Stimulated activated CD4-positive, alpha-beta T cell treated with anti-CD3 and anti-CD28 coated beads, Interleukin-12 subunit alpha, Interleukin-12 subunit beta, amount 100 ng/mL, for 24 hours (primary cell): ENCODE measurements at regions not wholly inside any gene's neighbourhood (a gene's known extent, or its start where the extent isn't known, plus 50 kb on each side); places are given as distances from the start of the nearest gene placed in this dataset.
"Not testable (repeated sequence)": the region's sequence is repeated elsewhere in the genome, so short reads cannot be mapped to it uniquely, and the experiment has no call there.

ENCODE experiments used
- DNase-seq, 2 experiments: peaks; one replicate each; pipeline ENCODE4 v3.0.0-alpha.2; 2020; ENCODE audit warnings: low read depth in 2 of 2

GRCh38 chr11:8772571-8773519 lies 90.3 kb downstream of the RPL27A start:
- no peak for DNase-seq

- DNase-seq: no peak
These were observed 91.4 kb downstream of the RPL27A start for GRCh38 chr11:8773916-8774539.

GRCh38 chr11:8774916-8775315 lies 92.3 kb downstream of the RPL27A start:
- DNase-seq: not testable (repeated sequence)

- DNase-seq: no peak
These were observed 92.7 kb downstream of the RPL27A start for GRCh38 chr11:8775332-8775731.

- DNase-seq: no peak
These were observed 93.1 kb downstream of the RPL27A start for GRCh38 chr11:8775734-8776133.

GRCh38 chr11:8776209-8776608 lies 93.6 kb downstream of the RPL27A start:
- no peak for DNase-seq

- DNase-seq: no peak
These were observed 95.5 kb downstream of the RPL27A start for GRCh38 chr11:8777907-8778767.

- no peak for DNase-seq
These were observed 96.5 kb downstream of the RPL27A start for GRCh38 chr11:8779107-8779506.

GRCh38 chr11:8779732-8780131 lies 97.1 kb downstream of the RPL27A start:
- DNase-seq: no peak

- DNase-seq: no peak
These were observed 102.4 kb downstream of the RPL27A start for GRCh38 chr11:8784954-8785353.

- DNase-seq: no peak
These were observed 102.9 kb downstream of the RPL27A start for GRCh38 chr11:8785457-8785856.

- no peak for DNase-seq
These were observed 103.4 kb downstream of the RPL27A start for GRCh38 chr11:8785998-8786397.

GRCh38 chr11:8786933-8787332 lies 104.3 kb downstream of the RPL27A start:
- no peak for DNase-seq

GRCh38 chr11:8787372-8787771 lies 104.8 kb downstream of the RPL27A start:
- DNase-seq: no peak

GRCh38 chr11:8788616-8789015 lies 106.0 kb downstream of the RPL27A start:
- no peak for DNase-seq

GRCh38 chr11:8789864-8790263 lies 107.3 kb downstream of the RPL27A start:
- no peak for DNase-seq

- DNase-seq: no peak
These were observed 108.4 kb downstream of the RPL27A start for GRCh38 chr11:8790968-8791367.

- no peak for DNase-seq
These were observed 110.1 kb downstream of the RPL27A start for GRCh38 chr11:8792710-8793109.

- DNase-seq: no peak
These were observed 110.7 kb downstream of the RPL27A start for GRCh38 chr11:8793114-8793777.

GRCh38 chr11:8794126-8794525 lies 111.5 kb downstream of the RPL27A start:
- no peak for DNase-seq

- no peak for DNase-seq
These were observed 112.1 kb downstream of the RPL27A start for GRCh38 chr11:8794677-8795103.

GRCh38 chr11:8796941-8797340 lies 114.0 kb upstream of the AKIP1 start:
- DNase-seq: no peak
